GM12873 (cell line): ENCODE measurements at regions not wholly inside any gene's neighbourhood (a gene's known extent, or its start where the extent isn't known, plus 50 kb on each side); places are given as distances from the start of the nearest gene placed in this dataset.

Source experiments
- TF ChIP-seq, protein P1 (sequence below): IDR thresholded peaks from 2 replicates; pipeline ENCODE4 v1.5.1; 2012; ENCODE audit warnings: low read depth, mild to moderate bottlenecking, moderate library complexity, low read length, control low read depth; ENCODE audit not compliant: insufficient read depth; ENCODE audit errors: missing control alignments

GRCh38 chrX:122078079-122078478 lies 1030.7 kb downstream of the GLUD2 start:
- TF ChIP-seq, protein P1, sequence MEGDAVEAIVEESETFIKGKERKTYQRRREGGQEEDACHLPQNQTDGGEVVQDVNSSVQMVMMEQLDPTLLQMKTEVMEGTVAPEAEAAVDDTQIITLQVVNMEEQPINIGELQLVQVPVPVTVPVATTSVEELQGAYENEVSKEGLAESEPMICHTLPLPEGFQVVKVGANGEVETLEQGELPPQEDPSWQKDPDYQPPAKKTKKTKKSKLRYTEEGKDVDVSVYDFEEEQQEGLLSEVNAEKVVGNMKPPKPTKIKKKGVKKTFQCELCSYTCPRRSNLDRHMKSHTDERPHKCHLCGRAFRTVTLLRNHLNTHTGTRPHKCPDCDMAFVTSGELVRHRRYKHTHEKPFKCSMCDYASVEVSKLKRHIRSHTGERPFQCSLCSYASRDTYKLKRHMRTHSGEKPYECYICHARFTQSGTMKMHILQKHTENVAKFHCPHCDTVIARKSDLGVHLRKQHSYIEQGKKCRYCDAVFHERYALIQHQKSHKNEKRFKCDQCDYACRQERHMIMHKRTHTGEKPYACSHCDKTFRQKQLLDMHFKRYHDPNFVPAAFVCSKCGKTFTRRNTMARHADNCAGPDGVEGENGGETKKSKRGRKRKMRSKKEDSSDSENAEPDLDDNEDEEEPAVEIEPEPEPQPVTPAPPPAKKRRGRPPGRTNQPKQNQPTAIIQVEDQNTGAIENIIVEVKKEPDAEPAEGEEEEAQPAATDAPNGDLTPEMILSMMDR: no peak

DNA sequence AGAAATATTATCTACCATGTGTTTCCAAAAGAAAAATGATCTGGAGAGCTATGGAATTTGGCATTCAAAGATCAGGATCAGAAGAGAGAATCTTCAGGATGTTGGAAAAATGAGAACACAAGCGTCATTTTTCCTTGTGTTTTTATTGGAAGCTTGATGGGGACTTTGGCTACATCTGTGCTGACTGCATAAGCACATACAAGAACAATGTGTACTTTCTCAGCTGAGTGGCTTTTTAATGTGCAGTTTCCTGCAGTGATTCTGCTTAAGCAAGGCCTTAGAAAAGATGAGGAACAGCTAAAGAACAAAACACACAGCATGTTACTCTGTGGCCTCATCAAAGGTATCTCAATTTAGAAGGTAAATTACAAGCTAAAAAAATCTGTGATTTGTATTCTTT lies 1039.9 kb downstream of the GLUD2 start:
- TF ChIP-seq, protein P1: no peak

DNA sequence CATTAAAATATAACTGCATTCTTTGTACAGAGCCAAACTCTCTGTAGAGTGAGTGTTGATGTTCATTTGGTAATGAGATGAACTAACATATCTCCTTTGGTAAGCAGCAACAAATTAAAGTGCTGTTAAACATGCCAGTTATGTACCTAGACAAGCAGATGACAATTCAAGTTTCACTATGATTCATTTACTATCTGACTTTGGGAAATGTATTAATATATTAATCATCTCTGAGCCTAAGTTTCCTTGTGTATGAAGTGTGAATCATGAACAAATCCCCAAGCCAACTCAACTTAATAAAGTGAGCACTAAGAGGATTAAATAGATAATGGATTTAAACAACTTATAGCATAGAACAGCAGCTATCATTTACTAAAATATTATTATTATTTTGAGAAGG lies 1044.2 kb downstream of the GLUD2 start:
- TF ChIP-seq, protein P1: no peak

DNA sequence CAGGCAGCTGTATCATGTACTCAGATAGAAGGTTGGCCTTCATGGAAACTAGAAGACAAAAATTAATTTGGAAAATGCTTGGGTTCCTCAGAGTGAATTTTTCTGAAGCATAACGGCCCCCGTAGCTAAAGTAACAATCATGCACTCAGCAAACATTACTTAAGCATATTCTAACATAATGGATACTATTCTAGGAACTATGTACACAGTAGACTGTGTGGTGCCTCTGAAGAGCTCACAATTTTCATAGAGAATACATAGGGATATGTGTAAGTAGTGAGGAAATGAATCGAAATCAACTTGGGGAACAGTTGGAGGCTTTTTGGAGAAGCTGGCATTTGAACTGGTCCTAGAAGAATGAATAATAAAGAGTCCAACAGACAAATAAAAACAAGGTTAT lies 1045.0 kb downstream of the GLUD2 start:
- TF ChIP-seq, protein P1: no peak

DNA sequence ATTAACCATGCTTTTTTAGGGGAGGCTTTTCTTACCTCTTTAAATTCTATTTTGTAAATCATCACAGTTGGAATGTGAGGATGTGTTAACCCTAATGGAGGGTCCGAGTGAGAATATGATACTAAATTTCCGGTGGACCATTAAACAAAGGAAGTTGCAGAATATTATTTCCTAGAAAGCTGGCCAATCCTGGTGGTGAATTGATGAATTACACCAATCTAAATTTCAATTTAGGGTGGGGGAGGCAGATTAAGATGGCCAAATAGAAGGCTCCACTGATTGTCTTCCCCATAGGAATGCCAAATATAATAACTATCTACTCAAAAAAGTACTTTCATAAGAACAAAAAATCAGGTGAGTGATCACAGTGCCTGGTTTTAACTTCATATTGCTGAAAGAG lies 1045.6 kb downstream of the GLUD2 start:
- TF ChIP-seq, protein P1: no peak

DNA sequence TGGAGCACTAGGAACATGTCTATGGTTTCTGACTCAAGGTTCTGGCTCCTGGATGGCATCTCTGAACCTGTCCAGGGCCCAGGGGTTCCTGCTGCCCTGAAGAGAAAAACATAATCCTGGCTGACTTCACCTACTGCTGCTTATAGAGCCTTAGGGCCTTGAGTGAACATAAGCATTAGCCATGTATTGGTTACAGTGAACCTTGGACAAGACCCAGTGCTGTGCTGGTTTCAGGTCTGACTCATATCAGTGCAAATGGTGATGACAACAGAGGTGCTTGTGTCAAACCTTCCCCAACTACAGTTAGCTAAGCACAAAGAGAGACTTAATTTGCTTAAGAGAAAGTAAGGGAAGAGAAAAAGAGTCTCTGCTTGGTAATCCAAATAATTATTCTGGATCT lies 1047.2 kb downstream of the GLUD2 start:
- TF ChIP-seq, protein P1: no peak

DNA sequence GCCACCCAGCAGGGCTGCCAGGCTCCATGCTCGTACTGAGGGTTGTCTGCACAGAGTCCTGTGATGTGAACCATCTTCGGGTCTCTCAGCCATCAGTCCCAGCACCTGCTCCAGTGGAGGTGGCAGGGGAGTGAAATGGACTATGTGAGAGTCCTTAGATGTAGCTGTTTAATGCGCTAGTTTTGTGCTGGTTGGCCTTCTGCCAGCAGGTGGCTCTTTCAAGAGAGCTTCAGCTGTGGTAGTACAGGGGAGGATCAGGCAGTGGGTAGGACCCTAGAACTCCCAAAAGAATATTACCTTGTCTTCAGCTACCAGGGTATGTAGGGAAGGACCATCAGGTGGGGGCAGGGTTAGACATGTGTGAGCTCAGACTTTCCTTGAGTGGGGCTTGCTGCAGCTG lies 1066.0 kb downstream of the GLUD2 start:
- TF ChIP-seq, protein P1: no peak
